Mesothelial cell of epicardium (in vitro differentiated cells): ENCODE measurements at regions not wholly inside any gene's neighbourhood (a gene's known extent, or its start where the extent isn't known, plus 50 kb on each side); places are given as distances from the start of the nearest gene placed in this dataset.

ENCODE experiments used
- DNase-seq, 2 experiments: peaks; one replicate each; pipeline ENCODE4 v3.0.0; 2021; ENCODE audit warnings: low spot score in 2 of 2; ENCODE audit not compliant: unreplicated experiment in 2 of 2
- H3K27ac Mint-ChIP-seq: 2 replicates; pipeline ENCODE4 v1.8.0; 2021; ENCODE audit warnings: mixed read lengths
- H3K27me3 Mint-ChIP-seq: 2 replicates; pipeline ENCODE4 v1.8.0; 2021; ENCODE audit warnings: low read depth, mixed read lengths
- H3K36me3 Mint-ChIP-seq: 2 replicates; pipeline ENCODE4 v1.8.0; 2021; ENCODE audit warnings: mixed read lengths
- H3K4me1 Mint-ChIP-seq: 2 replicates; pipeline ENCODE4 v1.8.0; 2021; ENCODE audit warnings: mixed read lengths
- H3K4me3 Mint-ChIP-seq: 2 replicates; pipeline ENCODE4 v1.8.0; 2021; ENCODE audit warnings: mild to moderate bottlenecking, moderate library complexity, mixed read lengths
- H3K9me3 Mint-ChIP-seq: 2 replicates; pipeline ENCODE4 v1.8.0; 2021; ENCODE audit warnings: mixed read lengths
- CTCF ChIP-seq: fragments of 200-600 bp; sonication (generic); IDR thresholded peaks from one replicate; pipeline ENCODE4 v1.5.0; 2021; ENCODE audit warnings: antibody characterized with exemption; ENCODE audit not compliant: unreplicated experiment

DNA sequence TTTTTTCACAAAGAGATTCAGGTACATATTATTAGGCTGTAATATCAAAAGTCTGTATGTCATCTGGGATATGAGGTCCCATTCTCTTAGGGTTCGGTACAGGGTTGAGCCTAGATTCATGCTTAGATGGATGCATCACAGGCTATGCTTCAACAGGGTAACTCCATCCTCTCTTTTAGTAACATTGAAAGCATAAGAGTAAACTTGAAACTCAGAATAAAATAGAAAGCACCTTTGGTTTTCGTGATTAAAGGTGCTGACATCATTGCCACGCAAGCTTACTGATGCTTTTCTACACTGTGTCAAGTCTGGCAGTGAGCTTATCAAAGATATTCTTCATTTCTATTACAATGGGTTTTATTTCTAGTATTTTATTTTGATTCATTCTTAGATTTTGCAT, 419.1 kb upstream of the DSEL start:
- Mint-ChIP-seq H3K36me3 (no peaks in the 10 kb centered on the region), H3K9me3 (peaks cover 9% of the 10 kb centered on the region), H3K4me3 (no peak overlapping the region), H3K4me1 (peaks cover 12% of the 10 kb centered on the region), H3K27me3 (no peaks in the 10 kb centered on the region), H3K27ac (no peak overlapping the region)
- DNase-seq: no peak
- no peak for TF ChIP-seq CTCF

DNA sequence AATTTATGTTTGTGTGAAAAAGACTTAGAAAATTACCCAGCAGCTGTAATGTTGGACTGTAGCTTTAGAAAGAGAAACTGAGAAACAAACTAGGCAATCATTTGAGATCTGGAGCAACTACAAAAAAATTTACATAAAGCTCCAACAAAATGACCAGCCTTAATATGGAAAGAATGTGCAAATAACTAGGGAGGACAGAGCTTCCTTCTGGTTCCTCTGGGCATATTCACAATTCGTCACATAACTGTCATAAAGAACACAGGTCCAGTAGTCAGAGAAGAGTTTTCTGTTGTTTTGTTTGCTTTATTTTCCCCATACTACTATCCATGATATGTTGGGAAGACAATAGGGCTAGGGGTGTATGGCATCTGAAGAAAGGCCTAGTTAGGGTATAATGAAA, 416.8 kb upstream of the DSEL start:
- Mint-ChIP-seq H3K4me1 (peaks cover 13% of the 10 kb centered on the region), H3K36me3 (no peaks in the 10 kb centered on the region), H3K27me3 (no peaks in the 10 kb centered on the region), H3K9me3 (peaks cover 1% of the 10 kb centered on the region), H3K27ac (no peak overlapping the region), H3K4me3 (no peak overlapping the region)
- no peak for DNase-seq
- no peak for TF ChIP-seq CTCF

- H3K36me3 Mint-ChIP-seq: no peaks in the 10 kb centered on the region
- H3K27ac Mint-ChIP-seq: no peak overlapping the region
- H3K9me3 Mint-ChIP-seq: no peaks in the 10 kb centered on the region
Observed at GRCh38 chr18:67932271-67932670, 415.8 kb upstream of the DSEL start.

DNA sequence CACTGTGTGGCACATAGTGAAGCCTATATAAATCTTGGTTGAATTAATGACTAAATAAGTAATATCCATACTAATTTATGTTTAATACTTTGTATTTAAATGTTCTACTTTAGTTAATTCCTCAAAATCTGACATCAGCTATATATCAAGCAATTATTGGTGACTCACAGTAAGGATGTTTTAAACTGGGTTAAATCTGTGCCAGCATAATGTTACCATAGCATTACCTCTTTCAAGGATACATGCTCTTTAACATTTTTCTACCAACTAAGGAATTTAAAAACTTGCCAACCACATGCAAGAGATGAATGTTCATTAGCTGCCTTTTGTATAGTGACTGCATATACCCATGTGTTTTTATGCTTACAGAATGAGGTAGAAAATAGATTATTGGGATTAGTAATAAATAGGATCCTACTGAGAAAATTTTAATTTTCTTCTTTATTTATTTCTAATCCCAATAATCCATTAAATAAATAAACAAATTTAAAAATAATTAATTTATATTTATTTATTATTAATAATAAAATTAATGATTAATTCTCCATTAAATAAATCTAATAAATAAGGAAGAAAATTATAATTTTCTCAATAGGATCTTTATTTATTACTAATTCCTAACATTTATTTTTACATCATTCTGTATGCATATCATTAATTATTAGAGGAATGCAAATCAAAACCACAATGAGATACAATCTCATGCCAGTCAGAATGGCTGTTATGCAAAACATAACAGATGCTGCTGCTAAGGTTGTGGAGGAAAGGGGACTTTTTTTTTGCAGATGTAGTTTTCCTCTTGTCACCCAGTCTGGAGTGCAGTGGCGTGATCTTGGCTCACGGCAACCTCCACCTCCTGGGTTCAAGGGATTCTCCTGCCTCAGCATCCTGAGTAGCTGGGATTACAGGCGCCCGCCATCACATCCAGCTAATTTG, 410.7 kb upstream of the DSEL start:
- no peak overlapping the region for H3K27ac Mint-ChIP-seq
- no peak overlapping the region for H3K4me3 Mint-ChIP-seq
- TF ChIP-seq CTCF: no peak
- H3K27me3 Mint-ChIP-seq: no peaks in the 10 kb centered on the region
- H3K4me1 Mint-ChIP-seq: peaks cover 15% of the 10 kb centered on the region
- no peak for DNase-seq
- peaks cover 5% of the 10 kb centered on the region for H3K9me3 Mint-ChIP-seq
- H3K36me3 Mint-ChIP-seq: no peaks in the 10 kb centered on the region

More at GRCh38 chr18:67932271-67932670, 415.8 kb upstream of the DSEL start:
- no peak for TF ChIP-seq CTCF
- Mint-ChIP-seq H3K4me3 (no peak overlapping the region), H3K27me3 (no peaks in the 10 kb centered on the region), H3K4me1 (peaks cover 14% of the 10 kb centered on the region)
- no peak for DNase-seq

DNA sequence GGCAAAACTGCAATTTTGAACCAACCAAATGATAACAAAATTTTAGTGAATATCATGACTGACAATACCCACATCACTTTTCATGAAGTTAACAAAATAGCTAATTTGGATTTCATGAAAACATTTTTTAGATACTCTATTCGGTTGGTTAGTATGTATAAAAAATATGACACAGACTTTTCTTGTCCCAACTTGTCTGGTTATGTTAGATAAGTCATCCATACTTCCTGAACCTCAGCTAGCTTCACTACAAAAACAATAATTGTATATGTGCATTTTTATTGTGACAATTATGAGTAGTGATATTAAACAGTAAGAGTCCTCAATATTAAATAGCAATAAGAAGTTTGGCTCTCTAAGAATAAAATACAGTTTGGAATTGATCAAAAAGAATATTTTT, 408.1 kb upstream of the DSEL start:
- H3K9me3 Mint-ChIP-seq: peaks cover 22% of the 10 kb centered on the region
- no peak overlapping the region for H3K4me3 Mint-ChIP-seq
- no peaks in the 10 kb centered on the region for H3K36me3 Mint-ChIP-seq
- H3K27me3 Mint-ChIP-seq: no peaks in the 10 kb centered on the region
- no peak overlapping the region for H3K27ac Mint-ChIP-seq
- no peak for TF ChIP-seq CTCF
- DNase-seq: no peak
- H3K4me1 Mint-ChIP-seq: peaks cover 10% of the 10 kb centered on the region
